GM23248 (cell line): ENCODE measurements at regions not wholly inside any gene's neighbourhood (a gene's known extent, or its start where the extent isn't known, plus 50 kb on each side); places are given as distances from the start of the nearest gene placed in this dataset.
A peak's percentile ranks its signal among the peaks of the same experiment; 100 is the strongest.
"Not testable (repeated sequence)": the region's sequence is repeated elsewhere in the genome, so short reads cannot be mapped to it uniquely, and the experiment has no call there.

Source experiments
- DNase-seq: peaks from one replicate; pipeline ENCODE4 v3.0.0-alpha.2; 2015
- H2AFZ ChIP-seq: fragments of 200-600 bp; sonication (generic); 2 replicates; pipeline ENCODE4 v1.6.1; 2016; ENCODE audit warnings: antibody characterized with exemption
- H3F3A ChIP-seq: fragments of 200-600 bp; sonication (generic); 2 replicates; pipeline ENCODE4 v1.6.1; 2016; ENCODE audit warnings: mild to moderate bottlenecking, antibody characterized with exemption, mixed run types; ENCODE audit not compliant: insufficient read depth
- H3K27ac ChIP-seq: fragments of 200-600 bp; sonication (generic); 2 replicates; pipeline ENCODE4 v1.5.1; 2016; ENCODE audit warnings: mild to moderate bottlenecking
- H3K27me3 ChIP-seq: fragments of 200-600 bp; sonication (generic); replicated peaks from 2 replicates; pipeline ENCODE4 v1.6.1; 2016; ENCODE audit warnings: mild to moderate bottlenecking; ENCODE audit not compliant: insufficient read depth
- H3K36me3 ChIP-seq: fragments of 200-600 bp; sonication (generic); 2 replicates; pipeline ENCODE4 v1.6.1; 2016; ENCODE audit warnings: low read depth, mild to moderate bottlenecking
- H3K4me1 ChIP-seq: fragments of 200-600 bp; sonication (generic); 2 replicates; pipeline ENCODE4 v1.6.1; 2016; ENCODE audit warnings: mild to moderate bottlenecking; ENCODE audit not compliant: insufficient read depth
- H3K4me2 ChIP-seq: fragments of 200-600 bp; sonication (generic); one replicate; pipeline ENCODE4 v1.6.1; 2016; ENCODE audit warnings: mild to moderate bottlenecking; ENCODE audit not compliant: unreplicated experiment
- H3K4me3 ChIP-seq: fragments of 200-600 bp; sonication (generic); 2 replicates; pipeline ENCODE4 v1.5.1; 2016; ENCODE audit warnings: mild to moderate bottlenecking
- H3K79me2 ChIP-seq: fragments of 200-600 bp; sonication (generic); 2 replicates; pipeline ENCODE4 v1.6.1; 2016; ENCODE audit warnings: mild to moderate bottlenecking; ENCODE audit not compliant: insufficient read depth
- H3K9ac ChIP-seq: fragments of 200-600 bp; sonication (generic); 2 replicates; pipeline ENCODE4 v1.6.1; 2016; ENCODE audit warnings: mild to moderate bottlenecking
- H3K9me2 ChIP-seq: fragments of 200-600 bp; sonication (generic); 2 replicates; pipeline ENCODE4 v1.6.1; 2016; ENCODE audit warnings: mixed run types, mild to moderate bottlenecking, moderate library complexity; ENCODE audit not compliant: insufficient read depth
- H3K9me3 ChIP-seq: fragments of 200-600 bp; sonication (generic); one replicate; pipeline ENCODE4 v1.6.1; 2017; ENCODE audit warnings: low read depth
- H4K20me1 ChIP-seq: fragments of 200-600 bp; sonication (generic); 2 replicates; pipeline ENCODE4 v1.6.0; 2016; ENCODE audit not compliant: insufficient read depth
- EZH2 ChIP-seq: fragments of 200-600 bp; sonication (generic); IDR thresholded peaks from 2 replicates; pipeline ENCODE4 v1.6.1; 2018; ENCODE audit warnings: antibody characterized with exemption, mild to moderate bottlenecking; ENCODE audit not compliant: insufficient read depth, poor library complexity, severe bottlenecking
- EZH2phosphoT487 ChIP-seq: fragments of 200-600 bp; sonication (generic); IDR thresholded peaks from 2 replicates; pipeline ENCODE4 v1.6.1; 2018; ENCODE audit warnings: antibody characterized with exemption, moderate library complexity, mild to moderate bottlenecking, low read depth; ENCODE audit not compliant: insufficient read depth
- WGBS, 2 experiments: methylation state at CpG; one replicate each; pipeline ENCODE4 v1.1.6; 2015 to 2017; ENCODE audit warnings: low lambda C conversion rate in 2 of 2, low coverage in 1 of 2; ENCODE audit errors: missing lambda C conversion rate in 2 of 2; 5-methylcytosine and 5-hydroxymethylcytosine counted together
- in situ Hi-C: fragments of 300-500 bp; cut with MboI; formaldehyde crosslinking; loops from 2 replicates; pipeline ENCODE4 v1.15.0; 2020

DNA sequence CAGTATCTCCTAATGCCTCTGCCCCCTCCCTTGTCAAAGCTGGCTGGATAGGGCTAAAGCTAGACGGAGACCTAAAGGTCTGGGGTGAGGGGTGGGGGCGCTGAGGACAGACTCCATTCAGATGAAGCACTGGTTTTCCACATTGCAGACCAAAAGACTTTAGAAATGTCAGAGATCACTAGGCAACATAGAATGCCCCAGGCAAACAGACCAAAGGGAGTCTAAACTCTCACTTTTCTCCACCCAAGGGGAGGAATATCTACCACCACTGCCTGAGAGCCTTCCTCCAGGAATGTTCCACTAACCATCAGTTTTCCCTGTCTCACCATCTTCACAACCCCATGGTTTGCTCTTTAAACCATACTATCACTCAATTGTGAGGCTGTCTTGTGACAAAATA lies 106.9 kb upstream of the KRAS start:
- WGBS, 2 experiments, result 90 to 98% methylated on average over 2 of the region's 2 CpGs
- H3K79me2 ChIP-seq, result no peaks in the 10 kb centered on the region
- DNase-seq, result no peak
- no peaks in the 10 kb centered on the region for H3K9me3 ChIP-seq
- no peaks in the 10 kb centered on the region for H3K9me2 ChIP-seq
- no peaks in the 10 kb centered on the region for H3K27me3 ChIP-seq
- H3K36me3 ChIP-seq, result no peaks in the 10 kb centered on the region
- in situ Hi-C loops, result no loop called here
- no peak overlapping the region for H3K4me2 ChIP-seq
- TF ChIP-seq EZH2phosphoT487 (no peak), EZH2 (no peak)
- no peaks in the 10 kb centered on the region for H3F3A ChIP-seq
- no peak overlapping the region for H2AFZ ChIP-seq
- H3K9ac ChIP-seq, result no peak overlapping the region
- no peak overlapping the region for H3K27ac ChIP-seq
- H3K4me1 ChIP-seq, result no peaks in the 10 kb centered on the region
- H4K20me1 ChIP-seq, result no peaks in the 10 kb centered on the region
- H3K4me3 ChIP-seq, result no peak overlapping the region

- H3K36me3 ChIP-seq, H3K9me3 ChIP-seq, H3K9me2 ChIP-seq, H3K4me1 ChIP-seq, H3K27me3 ChIP-seq, H3K79me2 ChIP-seq, in situ Hi-C loops, H3K4me2 ChIP-seq, H3K27ac ChIP-seq, H3F3A ChIP-seq, H3K9ac ChIP-seq, H3K4me3 ChIP-seq, H2AFZ ChIP-seq, DNase-seq, H4K20me1 ChIP-seq: not testable (repeated sequence)
- WGBS, 2 experiments, result 28 to 35% methylated on average over 2 of the region's 2 CpGs
These were observed 102.2 kb upstream of the KRAS start for GRCh38 chr12:25352942-25353341.

DNA sequence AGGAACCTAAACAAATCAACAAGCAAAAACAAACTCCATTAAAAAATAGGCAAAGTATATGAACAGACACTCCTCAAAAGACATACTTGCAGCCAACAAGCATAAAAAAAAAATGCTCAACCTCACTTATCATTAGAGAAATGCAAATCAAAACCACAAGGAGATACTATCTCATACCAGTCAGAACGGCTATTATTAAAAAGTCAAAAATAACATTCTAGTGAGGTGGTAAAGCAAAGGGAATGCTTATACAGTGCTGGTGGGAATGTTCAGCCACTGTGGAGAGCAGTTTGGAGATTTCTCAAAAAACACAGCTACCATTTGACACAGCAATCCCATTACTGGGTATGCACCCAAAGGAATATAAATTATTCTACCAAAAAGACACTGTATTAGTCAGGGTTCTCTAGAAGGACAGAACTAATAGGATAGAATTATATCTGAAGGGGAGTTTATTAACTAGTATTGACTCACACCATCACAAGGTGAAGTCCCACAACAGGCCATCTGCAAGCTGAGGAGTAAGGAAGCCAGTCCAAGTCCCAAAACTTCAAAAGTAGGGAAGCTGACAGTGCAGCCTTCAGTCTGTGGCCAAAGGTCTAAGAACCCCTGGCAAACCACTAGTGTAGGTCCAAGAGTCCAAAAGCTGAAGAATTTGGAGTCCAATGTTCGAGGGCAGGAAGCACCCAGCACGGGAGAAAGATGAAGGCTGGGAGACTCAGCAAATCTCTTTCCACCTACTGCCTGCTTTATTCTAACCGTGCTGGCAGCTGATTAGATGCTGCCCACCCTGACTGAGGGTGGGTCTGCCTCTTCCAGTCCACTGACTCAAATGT lies 101.6 kb upstream of the KRAS start:
- no peak overlapping the region for H3K4me3 ChIP-seq
- H3K27me3 ChIP-seq, result 0 out of 2 replicates have a peak, but pooled peaks cover under 1% of the 10 kb centered on the region
- no peaks in the 10 kb centered on the region for H4K20me1 ChIP-seq
- H3K9me3 ChIP-seq, result no peaks in the 10 kb centered on the region
- H3K27ac ChIP-seq, result no peak overlapping the region
- DNase-seq, result peak; percentile 13
- H3K79me2 ChIP-seq, result no peaks in the 10 kb centered on the region
- 60 to 67% methylated on average over 4 of the region's 4 CpGs for WGBS, 2 experiments
- in situ Hi-C loops, result no loop called here
- H3K4me2 ChIP-seq, result no peak overlapping the region
- no peak overlapping the region for H3K9ac ChIP-seq
- no peak for TF ChIP-seq EZH2phosphoT487
- no peak for TF ChIP-seq EZH2
- H3F3A ChIP-seq, result no peaks in the 10 kb centered on the region
- no peaks in the 10 kb centered on the region for H3K9me2 ChIP-seq
- no peaks in the 10 kb centered on the region for H3K36me3 ChIP-seq
- H3K4me1 ChIP-seq, result peaks cover 6% of the 10 kb centered on the region; the same call in 1 of the 2 replicates
- no peak overlapping the region for H2AFZ ChIP-seq

DNA sequence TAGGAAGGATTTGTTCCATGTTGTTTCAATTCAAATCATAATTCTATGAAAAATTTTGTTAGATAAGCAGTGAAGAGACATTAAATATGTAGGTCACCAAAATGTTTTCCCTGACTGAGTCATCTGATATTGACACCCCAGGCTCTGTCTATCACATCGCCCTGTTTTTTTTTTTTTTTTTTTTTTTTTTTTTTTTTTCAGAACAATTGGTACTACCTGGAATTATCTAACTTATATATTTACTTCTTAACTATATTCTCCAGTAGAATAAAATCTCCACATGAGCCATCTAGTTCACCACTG lies 97.8 kb upstream of the KRAS start:
- in situ Hi-C loops, result no loop called here
- 92 to 95% methylated on average over 1 of the region's 1 CpG for WGBS, 2 experiments
- no peak overlapping the region for H3K27ac ChIP-seq

More for the DNA sequence above, 97.8 kb upstream of the KRAS start:
- Histone ChIP-seq H3K4me1 (peaks cover 6% of the 10 kb centered on the region; the same call in 1 of the 2 replicates), H3K27me3 (0 out of 2 replicates have a peak, but pooled peaks cover 6% of the 10 kb centered on the region), H3K9me2 (no peaks in the 10 kb centered on the region), H4K20me1 (no peaks in the 10 kb centered on the region), H3F3A (no peaks in the 10 kb centered on the region), H2AFZ (no peak overlapping the region), H3K4me2 (no peak overlapping the region), H3K4me3 (no peak overlapping the region), H3K79me2 (no peaks in the 10 kb centered on the region), H3K36me3 (no peaks in the 10 kb centered on the region), H3K9ac (no peak overlapping the region), H3K9me3 (no peaks in the 10 kb centered on the region)
- no peak for DNase-seq
- TF ChIP-seq EZH2 (no peak), EZH2phosphoT487 (no peak)
